Body of pancreas (tissue), 4 donors: ENCODE measurements at regions not wholly inside any gene's neighbourhood (a gene's known extent, or its start where the extent isn't known, plus 50 kb on each side); places are given as distances from the start of the nearest gene placed in this dataset.

Experiments
- ATAC-seq: fragments of 150-250 bp; one replicate; pipeline ENCODE4 v1.9.1; 2016
- DNase-seq, 4 donors: peaks; one replicate each; pipeline ENCODE4 v3.0.0-alpha.2; 2019
- H3K27ac ChIP-seq, 4 donors: fragments of 200-600 bp; sonication (generic); 1 replicate in 3 of 4; 2 replicates in 1 of 4; pipeline versions ENCODE4 v1.5.1 to v1.6.1; 2016 to 2019; ENCODE audit warnings: mild to moderate bottlenecking in 1 of 4, mixed read lengths in 1 of 4, moderate library complexity in 1 of 4
- H3K27me3 ChIP-seq, 2 donors: fragments of 200-600 bp; sonication (generic); one replicate each; pipeline ENCODE4 v1.6.0; 2016; ENCODE audit warnings: mild to moderate bottlenecking in 1 of 2
- H3K36me3 ChIP-seq, 2 donors: fragments of 200-600 bp; sonication (generic); replicated peaks in 1 of 2; 2 replicates each; pipeline ENCODE4 v1.5.1; 2016; ENCODE audit warnings: low read depth in 2 of 2; ENCODE audit not compliant: insufficient read depth in 1 of 2
- H3K4me1 ChIP-seq: fragments of 200-600 bp; sonication (generic); one replicate; pipeline ENCODE4 v1.6.0; 2016
- H3K4me3 ChIP-seq, 2 donors: fragments of 200-600 bp; sonication (generic); 1 replicate in 1 of 2; 2 replicates in 1 of 2; pipeline ENCODE4 v1.5.1; 2016 to 2019
- H3K9me3 ChIP-seq, 3 donors: fragments of 200-600 bp; sonication (generic); 1 replicate in 2 of 3; 2 replicates in 1 of 3; pipeline ENCODE4 v1.5.1; 2016
- CTCF ChIP-seq, 7 experiments: fragments of 450-650 bp in 4 of 7; fragments of 200-600 bp in 3 of 7; sonication (generic) in 3 of 7; IDR thresholded peaks; one replicate each; pipeline ENCODE4 v1.5.1; 2016 to 2019; ENCODE audit warnings: antibody characterized with exemption in 7 of 7
- POLR2A ChIP-seq, 3 donors: fragments of 450-650 bp; IDR thresholded peaks; one replicate each; pipeline ENCODE4 v1.6.1; 2016; ENCODE audit warnings: antibody characterized with exemption in 3 of 3, mild to moderate bottlenecking in 2 of 3
- WGBS, 2 donors: methylation state at CpG; one replicate each; pipeline ENCODE4 v1.1.5; 2017; 5-methylcytosine and 5-hydroxymethylcytosine counted together
- intact Hi-C: fragments of 100-400 bp; cut with DNase I; formaldehyde crosslinking; loops from one replicate; pipeline ENCODE4 v1.15.1; 2023

GRCh38 chr2:195326537-195326936 is 330.5 kb upstream of the SLC39A10 start:
- Histone ChIP-seq H3K27ac (no peak overlapping the region), H3K4me1 (no peaks in the 10 kb centered on the region), H3K9me3 (no peaks in the 10 kb centered on the region), H3K36me3 (no peaks in the 10 kb centered on the region), H3K27me3 (no peaks in the 10 kb centered on the region), H3K4me3 (no peak overlapping the region)
- intact Hi-C loops: no loop called here
- DNase-seq: no peak
- ATAC-seq: no peak
- TF ChIP-seq CTCF (IDR thresholded peaks at IDR 0.05): no peak
- TF ChIP-seq POLR2A (IDR thresholded peaks at IDR 0.05): no peak

GRCh38 chr2:195322324-195322723 is 334.7 kb upstream of the SLC39A10 start:
- Histone ChIP-seq H3K36me3 (no peaks in the 10 kb centered on the region), H3K9me3 (no peaks in the 10 kb centered on the region), H3K27ac (no peak overlapping the region), H3K4me1 (no peaks in the 10 kb centered on the region), H3K4me3 (no peak overlapping the region), H3K27me3 (no peaks in the 10 kb centered on the region)
- ATAC-seq (no peak), DNase-seq (peak in 1 of 4 donors; percentile 19)
- WGBS, 2 donors: 12 to 15% methylated on average over 4 of the region's 4 CpGs
- intact Hi-C loops: no loop called here
- TF ChIP-seq POLR2A (IDR thresholded peaks at IDR 0.05) (no peak), CTCF (IDR thresholded peaks at IDR 0.05) (no peak)

GRCh38 chr2:195320413-195320973 is 336.5 kb upstream of the SLC39A10 start:
- DNase-seq (no peak), ATAC-seq (no peak)
- no peaks in the 10 kb centered on the region for H3K9me3 ChIP-seq
- TF ChIP-seq CTCF (IDR thresholded peaks at IDR 0.05): no peak
- TF ChIP-seq POLR2A (IDR thresholded peaks at IDR 0.05): no peak
- no peaks in the 10 kb centered on the region for H3K4me1 ChIP-seq
- no peak overlapping the region for H3K27ac ChIP-seq
- WGBS, 2 donors: 38 to 44% methylated on average over 1 of the region's 1 CpG
- no peak overlapping the region for H3K4me3 ChIP-seq
- intact Hi-C loops: no loop called here
- no peaks in the 10 kb centered on the region for H3K27me3 ChIP-seq
- H3K36me3 ChIP-seq: no peaks in the 10 kb centered on the region

- no peak overlapping the region for H3K27ac ChIP-seq
- no peak overlapping the region for H3K4me3 ChIP-seq
- DNase-seq (no peak), ATAC-seq (no peak)
- H3K27me3 ChIP-seq: no peaks in the 10 kb centered on the region
- 0% methylated on average over 1 of the region's 1 CpG for WGBS, 2 donors
- H3K9me3 ChIP-seq: no peaks in the 10 kb centered on the region
- no peaks in the 10 kb centered on the region for H3K4me1 ChIP-seq
- no peaks in the 10 kb centered on the region for H3K36me3 ChIP-seq
- no peak for TF ChIP-seq POLR2A (IDR thresholded peaks at IDR 0.05)
- no peak for TF ChIP-seq CTCF (IDR thresholded peaks at IDR 0.05)
- intact Hi-C loops: no loop called here
Observed at GRCh38 chr2:195319548-195320412, 337.2 kb upstream of the SLC39A10 start.

GRCh38 chr2:195319112-195319460 is 337.9 kb upstream of the SLC39A10 start:
- H3K27ac ChIP-seq: no peak overlapping the region
- TF ChIP-seq CTCF (IDR thresholded peaks at IDR 0.05) (no peak), POLR2A (IDR thresholded peaks at IDR 0.05) (no peak)
- H3K27me3 ChIP-seq: no peaks in the 10 kb centered on the region
- H3K4me1 ChIP-seq: no peaks in the 10 kb centered on the region
- WGBS, 2 donors: 48 to 49% methylated on average over 3 of the region's 3 CpGs
- no peaks in the 10 kb centered on the region for H3K36me3 ChIP-seq
- DNase-seq (no peak), ATAC-seq (no peak)
- intact Hi-C loops: no loop called here
- H3K9me3 ChIP-seq: no peaks in the 10 kb centered on the region
- H3K4me3 ChIP-seq: no peak overlapping the region
